HEK293 (cell line): ENCODE measurements at regions not wholly inside any gene's neighbourhood (a gene's known extent, or its start where the extent isn't known, plus 50 kb on each side); places are given as distances from the start of the nearest gene placed in this dataset.

Experiments used
- CTCF ChIA-PET: fragments of 350-600 bp; formaldehyde crosslinking; extraction: SDS; loops from one replicate; lab custom pipeline; 2021; ENCODE audit warnings: antibody characterized with exemption; lab: Yijun Ruan, JAX
- POLR2A ChIA-PET: fragments of 300-600 bp; formaldehyde crosslinking; extraction: SDS; loops from one replicate; lab custom pipeline; 2020; ENCODE audit warnings: antibody characterized with exemption, inconsistent platforms; lab: Yijun Ruan, JAX
- H3K27ac ChIP-seq: fragments of 200-500 bp; sonication (Bioruptor generic); 2 replicates; pipeline ENCODE4 v1.5.1; 2014; ENCODE audit warnings: low read depth, low read length, control low read depth, inconsistent platforms; ENCODE audit errors: extremely low read depth
- H3K36me3 ChIP-seq, 2 experiments: fragments of 200-500 bp in 1 of 2; sonication (Bioruptor generic) in 1 of 2; 1 replicate in 1 of 2; 2 replicates in 1 of 2; pipeline ENCODE4 v1.5.1; 2014 to 2017; ENCODE audit warnings: inconsistent platforms in 2 of 2, low read length in 2 of 2; ENCODE audit not compliant: control insufficient read depth in 2 of 2, insufficient read depth in 1 of 2
- H3K4me1 ChIP-seq: fragments of 200-500 bp; sonication (Bioruptor generic); 2 replicates; pipeline ENCODE4 v1.5.1; 2014; ENCODE audit warnings: mild to moderate bottlenecking, low read length, inconsistent platforms; ENCODE audit not compliant: control insufficient read depth, insufficient read depth
- H3K4me3 ChIP-seq: 2 replicates; pipeline ENCODE4 v1.5.1; 2011; ENCODE audit warnings: low read depth, mild to moderate bottlenecking, control low read depth, low read length, moderate library complexity
- H3K9me3 ChIP-seq: fragments of 200-500 bp; sonication (Bioruptor generic); 2 replicates; pipeline ENCODE4 v1.5.1; 2014; ENCODE audit warnings: low read depth, low read length, inconsistent platforms; ENCODE audit not compliant: control insufficient read depth, insufficient read depth
- HOXD13 ChIP-seq: sonication (generic); formaldehyde crosslinking; IDR thresholded peaks from 2 replicates; pipeline ENCODE4 v1.8.0; 2022; ENCODE audit warnings: missing genetic modification reagents, borderline replicate concordance
- PRDM2 ChIP-seq: fragments of 450-650 bp; formaldehyde crosslinking; IDR thresholded peaks from 2 replicates; pipeline ENCODE4 v1.5.1; 2016; ENCODE audit warnings: missing biosample characterization, missing genetic modification characterization, borderline replicate concordance
- SALL2 ChIP-seq: fragments of 450-650 bp; formaldehyde crosslinking; IDR thresholded peaks from 2 replicates; pipeline ENCODE4 v1.5.0; 2017; ENCODE audit warnings: missing biosample characterization, mild to moderate bottlenecking, missing genetic modification characterization, borderline replicate concordance
- SCRT1 ChIP-seq: fragments of 450-650 bp; formaldehyde crosslinking; IDR thresholded peaks from 2 replicates; pipeline ENCODE4 v1.5.1; 2016; ENCODE audit warnings: missing biosample characterization, missing genetic modification characterization, borderline replicate concordance
- SP7 ChIP-seq: fragments of 450-650 bp; formaldehyde crosslinking; IDR thresholded peaks from 2 replicates; pipeline ENCODE4 v1.5.1; 2016; ENCODE audit warnings: missing biosample characterization, missing genetic modification characterization
- WT1 ChIP-seq: fragments of 450-650 bp; formaldehyde crosslinking; IDR thresholded peaks from 2 replicates; pipeline ENCODE4 v1.5.1; 2016; ENCODE audit warnings: missing biosample characterization, missing genetic modification characterization
- ZNF121 ChIP-seq: fragments of 450-650 bp; formaldehyde crosslinking; IDR thresholded peaks from 2 replicates; pipeline ENCODE4 v1.5.1; 2016; ENCODE audit warnings: missing biosample characterization, missing genetic modification characterization
- ZNF174 ChIP-seq: fragments of 450-650 bp; formaldehyde crosslinking; IDR thresholded peaks from 2 replicates; pipeline ENCODE4 v1.5.0; 2017; ENCODE audit warnings: missing biosample characterization, mild to moderate bottlenecking, missing genetic modification characterization
- ZNF175 ChIP-seq: fragments of 450-650 bp; formaldehyde crosslinking; IDR thresholded peaks from 2 replicates; pipeline ENCODE4 v1.5.1; 2016; ENCODE audit warnings: missing biosample characterization, missing genetic modification characterization
- ZNF18 ChIP-seq: fragments of 450-650 bp; formaldehyde crosslinking; IDR thresholded peaks from 2 replicates; pipeline ENCODE4 v1.5.1; 2016; ENCODE audit warnings: missing biosample characterization, missing genetic modification characterization
- ZNF19 ChIP-seq: fragments of 450-650 bp; formaldehyde crosslinking; IDR thresholded peaks from 2 replicates; pipeline ENCODE4; 2016; ENCODE audit warnings: missing biosample characterization, missing genetic modification characterization, low read depth
- ZNF274 ChIP-seq, 2 experiments: fragments of 200-500 bp in 1 of 2; fragments of 450-650 bp in 1 of 2; sonication (Bioruptor generic) in 1 of 2; formaldehyde crosslinking in 1 of 2; IDR thresholded peaks; 2 replicates each; pipeline versions ENCODE4 v1.5.1 to v1.6.1; 2014 to 2016; ENCODE audit warnings: borderline replicate concordance in 1 of 2, inconsistent platforms in 1 of 2, low read length in 1 of 2, missing biosample characterization in 1 of 2, missing genetic modification characterization in 1 of 2
- ZNF341 ChIP-seq: fragments of 450-650 bp; formaldehyde crosslinking; IDR thresholded peaks from 2 replicates; pipeline ENCODE4; 2016; ENCODE audit warnings: low read depth, missing biosample characterization, missing genetic modification characterization
- ZNF350 ChIP-seq: fragments of 450-650 bp; formaldehyde crosslinking; IDR thresholded peaks from 2 replicates; pipeline ENCODE4 v1.5.0; 2017; ENCODE audit warnings: missing biosample characterization, mild to moderate bottlenecking, missing genetic modification characterization
- ZNF391 ChIP-seq: fragments of 450-650 bp; formaldehyde crosslinking; IDR thresholded peaks from 2 replicates; pipeline ENCODE4 v1.5.1; 2016; ENCODE audit warnings: low read depth, missing biosample characterization, missing genetic modification characterization, borderline replicate concordance
- ZNF529 ChIP-seq: fragments of 450-650 bp; formaldehyde crosslinking; IDR thresholded peaks from 2 replicates; pipeline ENCODE4 v1.5.1; 2017; ENCODE audit warnings: missing genetic modification characterization, missing biosample characterization; ENCODE audit not compliant: insufficient replicate concordance
- ZNF544 ChIP-seq: fragments of 450-650 bp; formaldehyde crosslinking; IDR thresholded peaks from 2 replicates; pipeline ENCODE4 v1.5.0; 2017; ENCODE audit warnings: missing biosample characterization, missing genetic modification characterization
- ZNF558 ChIP-seq: fragments of 450-650 bp; formaldehyde crosslinking; IDR thresholded peaks from 2 replicates; pipeline ENCODE4 v1.5.1; 2016; ENCODE audit warnings: missing biosample characterization, missing genetic modification characterization
- ZNF600 ChIP-seq: fragments of 450-650 bp; formaldehyde crosslinking; IDR thresholded peaks from 2 replicates; pipeline ENCODE4 v1.5.1; 2016; ENCODE audit warnings: missing biosample characterization, missing genetic modification characterization
- ZNF664 ChIP-seq: fragments of 450-650 bp; formaldehyde crosslinking; IDR thresholded peaks from 2 replicates; pipeline ENCODE4 v1.5.1; 2016; ENCODE audit warnings: missing biosample characterization, missing genetic modification characterization
- ZNF768 ChIP-seq: fragments of 450-650 bp; formaldehyde crosslinking; IDR thresholded peaks from 2 replicates; pipeline ENCODE4 v1.5.1; 2018; ENCODE audit warnings: missing biosample characterization, mild to moderate bottlenecking, missing genetic modification characterization
- ZNF791 ChIP-seq: fragments of 450-650 bp; formaldehyde crosslinking; IDR thresholded peaks from 2 replicates; pipeline ENCODE4 v1.5.1; 2016; ENCODE audit warnings: missing biosample characterization, missing genetic modification characterization
- ZNF837 ChIP-seq: fragments of 450-650 bp; formaldehyde crosslinking; IDR thresholded peaks from 2 replicates; pipeline ENCODE4 v1.5.1; 2016; ENCODE audit warnings: missing biosample characterization, missing genetic modification characterization

- TF ChIP-seq ZNF768 (tag by site-specific recombination) (no peak), ZNF175 (tag by site-specific recombination) (no peak), ZNF600 (tag by site-specific recombination) (no peak), ZNF837 (tag by site-specific recombination) (no peak), ZNF664 (tag by site-specific recombination) (no peak), SP7 (no peak), ZNF174 (tag by site-specific recombination) (no peak), ZNF350 (tag by site-specific recombination) (no peak), ZNF791 (tag by site-specific recombination) (no peak), ZNF121 (tag by site-specific recombination) (no peak), HOXD13 (no peak), ZNF341 (tag by site-specific recombination) (no peak), PRDM2 (tag by site-specific recombination) (no peak), SALL2 (tag by site-specific recombination) (no peak), ZNF391 (tag by site-specific recombination) (no peak), ZNF274 (IDR thresholded peaks at IDR 0.05; ENCODE audit: low read length) (no peak), ZNF274 (tag by site-specific recombination; IDR thresholded peaks at IDR 0.05; ENCODE audit: borderline replicate concordance) (no peak), ZNF19 (tag by site-specific recombination) (no peak)
- ChIA-PET POLR2A (no interaction called here), CTCF (no interaction called here)
- no peaks in the 10 kb centered on the region for H3K4me1 ChIP-seq
- no peak overlapping the region for H3K4me3 ChIP-seq
- H3K36me3 ChIP-seq, result no peaks in the 10 kb centered on the region
- H3K9me3 ChIP-seq, result no peaks in the 10 kb centered on the region
- no peak overlapping the region for H3K27ac ChIP-seq
These were observed 527.8 kb downstream of the KCTD16 start for GRCh38 chr5:144698484-144698883.

DNA sequence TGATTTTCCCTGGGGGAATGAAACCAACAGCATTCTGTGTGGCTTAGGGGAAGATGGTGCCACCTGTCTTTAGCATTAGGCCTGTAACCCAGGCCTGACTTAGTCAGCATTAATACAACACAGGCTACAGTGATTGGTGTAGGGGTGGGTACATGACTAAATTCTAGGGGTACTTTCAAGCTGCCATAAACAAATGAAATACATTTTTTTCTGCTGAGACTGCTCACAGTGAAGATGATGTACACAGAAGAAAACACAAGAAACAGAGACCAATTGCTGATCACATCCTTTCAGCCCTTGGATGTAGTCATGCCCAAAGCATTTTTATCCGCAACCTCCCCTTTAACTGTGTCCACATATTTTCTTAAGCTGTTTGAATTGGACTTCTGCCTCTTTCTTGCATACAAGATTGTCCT, 527.2 kb downstream of the KCTD16 start:
- H3K36me3 ChIP-seq, result no peaks in the 10 kb centered on the region
- CTCF ChIA-PET, result no interaction called here
- POLR2A ChIA-PET, result no interaction called here
- no peak overlapping the region for H3K27ac ChIP-seq
- no peak overlapping the region for H3K4me3 ChIP-seq
- H3K9me3 ChIP-seq, result no peaks in the 10 kb centered on the region
- TF ChIP-seq ZNF18 (tag by site-specific recombination) (no peak), ZNF529 (tag by site-specific recombination) (no peak), SCRT1 (tag by site-specific recombination) (no peak), ZNF544 (no peak), ZNF558 (tag by site-specific recombination) (no peak), WT1 (tag by site-specific recombination) (no peak)
- H3K4me1 ChIP-seq, result no peaks in the 10 kb centered on the region
